ENCODE measurements at regions not wholly inside any gene's neighbourhood (a gene's known extent, or its start where the extent isn't known, plus 50 kb on each side); places are given as distances from the start of the nearest gene placed in this dataset.
"Not testable (repeated sequence)": the region's sequence is repeated elsewhere in the genome, so short reads cannot be mapped to it uniquely, and the experiment has no call there.

- intact Hi-C loops (cut with DNase I): no loop called here
- no peak for ATAC-seq
- DNase-seq: no peak
These were observed 357.1 kb downstream of the LMO7 start for GRCh38 chr13:75993241-75993640.

DNA sequence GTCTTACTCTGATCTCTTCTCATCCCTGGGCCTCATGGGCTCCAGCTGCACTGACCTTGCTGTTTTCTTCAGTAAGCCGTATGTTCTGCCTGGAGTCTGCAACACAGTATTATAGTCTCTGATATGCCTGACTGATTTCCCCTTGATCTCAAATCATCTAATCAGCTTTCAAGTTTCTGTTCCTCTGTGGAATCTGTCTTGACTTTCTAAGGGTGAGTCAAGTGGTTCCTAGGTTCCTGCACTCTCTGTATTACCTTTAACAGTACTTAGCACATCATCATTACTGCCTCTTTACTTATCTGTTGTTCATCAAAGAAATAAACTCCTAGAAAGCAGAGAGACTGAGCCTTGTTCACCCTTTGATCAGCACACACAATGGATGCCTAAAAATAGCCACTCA is 350.7 kb downstream of the LMO7 start:
- DNase-seq (no peak), ATAC-seq (no peak)
- intact Hi-C loops (cut with DNase I): no loop called here

- ATAC-seq: peak in 1 of 2 donors; percentile 26
- intact Hi-C loops (cut with DNase I): no loop called here
- no peak for DNase-seq
These were observed 349.0 kb downstream of the LMO7 start for GRCh38 chr13:75985132-75985531.

- DNase-seq (no peak), ATAC-seq (no peak)
- intact Hi-C loops (cut with DNase I): no loop called here
These were observed 342.7 kb downstream of the LMO7 start for GRCh38 chr13:75978818-75979217.

DNA sequence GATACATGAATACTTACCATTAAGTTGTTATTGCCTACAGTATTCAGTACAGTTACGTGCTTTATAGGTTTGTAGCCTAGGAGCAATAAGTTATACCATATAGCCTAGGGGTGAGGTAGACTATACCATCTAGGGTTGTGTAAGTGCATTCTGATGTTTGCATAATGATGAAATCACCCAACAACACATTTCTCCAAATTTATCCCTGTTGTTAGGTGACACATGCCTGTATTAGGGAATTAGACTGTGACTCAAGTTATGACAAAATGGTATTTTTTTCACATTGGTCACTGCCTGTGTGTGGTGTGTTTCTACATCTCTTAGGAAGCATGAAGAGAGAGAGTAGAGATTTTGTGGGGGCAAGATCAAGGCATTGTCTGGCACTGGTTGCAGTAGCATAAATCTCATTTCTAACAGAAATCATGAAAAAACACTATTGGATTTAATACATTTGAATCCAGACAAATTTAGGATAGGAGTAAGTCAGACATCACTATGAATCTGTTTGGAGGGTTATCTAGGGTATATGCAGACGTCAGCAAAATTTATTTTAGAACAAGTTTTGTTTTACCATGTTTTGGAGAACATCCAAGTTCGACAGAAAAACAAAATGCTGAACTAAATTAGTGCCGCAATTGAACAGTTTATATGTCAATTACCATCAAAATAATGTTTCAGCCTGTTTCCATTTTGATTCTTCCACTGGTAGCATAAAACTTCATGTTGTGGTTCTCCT is 332.1 kb downstream of the LMO7 start:
- no peak for DNase-seq
- intact Hi-C loops (cut with DNase I): no loop called here
- no peak for ATAC-seq

- intact Hi-C loops (cut with DNase I): no loop called here
- no peak for ATAC-seq
- no peak for DNase-seq
These were observed 327.2 kb downstream of the LMO7 start for GRCh38 chr13:75963302-75963701.

GRCh38 chr13:75961911-75962310 is 325.8 kb downstream of the LMO7 start:
- intact Hi-C loops (cut with DNase I): no loop called here
- ATAC-seq: no peak
- no peak for DNase-seq

- no peak for ATAC-seq
- intact Hi-C loops (cut with DNase I): no loop called here
- DNase-seq: no peak
These were observed 324.4 kb downstream of the LMO7 start for GRCh38 chr13:75960538-75960994.

GRCh38 chr13:75959861-75960481 is 323.8 kb downstream of the LMO7 start:
- DNase-seq (no peak), ATAC-seq (no peak)
- intact Hi-C loops (cut with DNase I): no loop called here

- ATAC-seq; intact Hi-C loops (cut with DNase I); DNase-seq: not testable (repeated sequence)
These were observed 317.5 kb downstream of the LMO7 start for GRCh38 chr13:75953589-75953988.

DNA sequence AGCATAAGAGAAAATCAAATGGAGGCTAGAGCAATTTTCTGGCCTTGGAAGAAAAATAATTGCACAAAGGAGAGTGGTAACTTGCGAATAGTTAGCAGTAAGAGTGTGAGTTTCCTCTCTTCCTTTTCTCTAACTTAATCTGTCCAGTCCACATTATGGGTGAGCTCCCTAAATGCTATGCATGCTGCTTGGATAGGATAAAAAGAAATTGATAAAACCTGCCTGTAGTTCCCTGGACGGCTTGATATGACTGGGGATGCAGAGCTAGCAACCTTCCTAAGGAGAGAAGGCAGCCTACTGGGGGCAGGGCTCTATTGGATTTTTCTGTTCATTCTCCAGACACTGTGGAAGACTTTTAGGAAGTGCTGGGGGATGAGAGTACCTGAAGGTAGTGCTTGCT is 311.3 kb downstream of the LMO7 start:
- intact Hi-C loops (cut with DNase I): no loop called here
- DNase-seq (no peak), ATAC-seq (no peak)

GRCh38 chr13:75946536-75947284 is 310.6 kb downstream of the LMO7 start:
- intact Hi-C loops (cut with DNase I): no loop called here
- DNase-seq: no peak
- peak in 1 of 2 donors; percentile 33 for ATAC-seq

GRCh38 chr13:75945841-75946482 is 309.8 kb downstream of the LMO7 start:
- DNase-seq (no peak), ATAC-seq (no peak)
- intact Hi-C loops (cut with DNase I): no loop called here

- ATAC-seq: peak in 1 of 2 donors; percentile 44
- intact Hi-C loops (cut with DNase I): no loop called here
- DNase-seq: no peak
These were observed 302.9 kb downstream of the LMO7 start for GRCh38 chr13:75938811-75939560.

- ATAC-seq (no peak), DNase-seq (no peak)
- intact Hi-C loops (cut with DNase I): no loop called here
These were observed 300.7 kb downstream of the LMO7 start for GRCh38 chr13:75936791-75937190.

- no peak for ATAC-seq
These were observed 299.7 kb downstream of the LMO7 start for GRCh38 chr13:75935805-75936204.

GRCh38 chr13:75934889-75935288 is 298.8 kb downstream of the LMO7 start:
- no peak for ATAC-seq
- no peak for DNase-seq
- intact Hi-C loops (cut with DNase I): no loop called here

More at GRCh38 chr13:75935805-75936204, 299.7 kb downstream of the LMO7 start:
- DNase-seq: no peak
- intact Hi-C loops (cut with DNase I): no loop called here

DNA sequence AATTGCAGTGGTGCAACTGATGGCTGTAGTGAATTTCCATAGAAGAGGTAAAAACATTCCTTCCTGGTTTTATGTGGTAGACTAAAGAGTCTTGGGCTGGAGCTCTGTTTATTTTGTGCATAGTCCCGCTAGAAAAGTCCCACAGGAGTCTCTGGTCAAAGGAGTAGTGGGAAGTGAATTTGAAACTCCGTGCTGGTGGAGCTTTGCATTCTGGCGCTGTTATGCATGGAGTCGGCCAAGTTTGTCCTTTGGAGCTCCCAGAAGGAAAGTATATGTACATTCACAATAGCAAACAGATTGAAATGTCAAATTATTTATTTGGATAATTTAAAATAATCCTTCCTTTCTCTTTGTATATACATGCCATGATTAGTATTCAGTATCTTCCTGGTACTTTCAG is 296.5 kb downstream of the LMO7 start:
- intact Hi-C loops (cut with DNase I): no loop called here
- DNase-seq: no peak
- ATAC-seq: no peak

GRCh38 chr13:75931116-75931515 is 295.0 kb downstream of the LMO7 start:
- no peak for DNase-seq
- ATAC-seq: no peak
- intact Hi-C loops (cut with DNase I): no loop called here

All from left cardiac atrium (tissue), 4 donors.